EL (cell line): ENCODE measurements at regions not wholly inside any gene's neighbourhood (a gene's known extent, or its start where the extent isn't known, plus 50 kb on each side); places are given as distances from the start of the nearest gene placed in this dataset.
"Not testable (repeated sequence)": the region's sequence is repeated elsewhere in the genome, so short reads cannot be mapped to it uniquely, and the experiment has no call there.

Source experiments
- DNase-seq: peaks from one replicate; pipeline ENCODE4 v3.0.0-alpha.2; 2016

DNA sequence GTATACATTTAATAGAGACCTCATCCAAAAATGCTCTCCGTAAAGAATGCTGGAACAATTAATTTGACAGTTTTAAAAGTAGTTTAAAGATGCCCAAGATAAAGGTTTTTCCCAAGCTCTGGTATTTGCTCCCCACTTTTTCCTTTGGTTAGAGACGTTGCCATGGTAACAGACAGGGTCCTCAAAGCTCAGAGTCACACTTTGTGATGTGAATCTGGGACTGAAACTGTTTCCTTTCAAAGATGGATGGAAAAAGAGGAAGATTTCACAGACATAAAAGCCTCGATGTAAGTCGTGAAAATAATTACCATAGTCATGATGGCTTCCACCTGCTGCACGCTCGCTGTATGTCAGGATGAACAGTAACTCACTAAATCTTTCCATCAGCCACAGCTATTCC, 229.5 kb downstream of the MSX2 start:
- DNase-seq = no peak

DNA sequence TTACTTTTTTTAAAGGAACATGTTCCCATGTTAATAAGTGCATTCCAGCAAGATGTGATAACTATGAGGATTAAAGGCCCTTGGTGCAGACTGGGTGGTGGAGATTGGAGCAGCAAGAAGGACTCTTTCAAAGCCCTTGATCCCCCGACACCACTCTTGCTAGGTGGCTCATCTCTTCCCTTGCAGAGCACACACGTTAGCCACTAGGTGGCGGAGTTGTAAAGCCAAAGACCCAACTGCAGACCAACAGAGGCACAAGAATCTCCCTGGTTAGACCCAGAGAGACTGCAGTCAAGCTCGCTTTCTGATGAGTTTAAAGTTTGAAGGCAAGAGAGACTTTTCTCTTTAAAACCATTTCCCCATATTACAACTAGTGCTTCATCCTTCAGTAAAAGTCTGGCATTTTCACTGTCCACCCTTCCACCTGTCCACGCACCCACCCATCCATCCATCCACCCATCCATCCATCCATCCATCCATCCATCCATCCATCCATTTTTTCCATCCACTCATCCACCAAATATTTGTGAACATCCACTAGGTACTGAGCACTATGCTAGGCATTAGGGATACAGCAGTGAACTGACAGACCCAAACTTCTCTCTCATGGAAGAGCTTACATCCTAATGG, 226.9 kb downstream of the MSX2 start:
- peak; percentile 70 for DNase-seq

DNA sequence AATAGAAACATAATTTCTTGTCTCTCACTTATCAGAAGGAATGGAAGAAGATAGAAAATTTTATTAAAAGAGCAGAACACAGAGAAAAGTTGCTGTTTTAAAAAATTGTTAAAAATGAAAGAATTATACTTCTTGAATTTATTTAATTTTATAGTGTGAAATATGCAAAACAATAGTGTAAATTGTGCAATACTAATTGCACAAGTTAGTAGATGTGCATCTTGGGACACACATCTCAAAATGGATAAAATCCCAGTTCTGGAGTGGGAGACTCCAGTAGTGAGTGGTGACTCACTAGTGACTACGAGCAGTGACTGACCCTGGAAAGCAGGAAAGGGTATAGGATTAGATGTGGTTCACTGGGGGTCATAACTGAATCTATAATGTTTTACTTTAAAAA, 223.2 kb downstream of the MSX2 start:
- no peak for DNase-seq

DNA sequence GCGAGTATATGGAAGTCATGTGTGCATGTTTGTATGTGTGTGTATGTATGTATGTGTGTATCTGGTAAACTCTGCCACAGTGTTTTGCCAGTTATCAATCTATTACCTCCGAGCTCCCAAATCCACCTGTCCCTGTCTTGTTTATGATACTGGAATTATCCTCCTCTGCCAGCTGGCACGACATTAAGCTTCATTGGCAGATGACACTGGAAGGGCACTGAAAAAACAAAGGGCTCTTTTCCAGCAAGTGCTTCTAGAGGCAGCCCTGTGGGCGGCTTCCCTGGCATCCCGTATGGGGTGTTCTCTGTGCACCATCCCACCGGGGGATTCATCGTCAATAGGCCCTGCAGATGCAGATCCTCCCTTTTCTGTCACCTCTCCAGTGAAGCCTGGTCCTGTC, 221.5 kb downstream of the MSX2 start:
- no peak for DNase-seq

DNA sequence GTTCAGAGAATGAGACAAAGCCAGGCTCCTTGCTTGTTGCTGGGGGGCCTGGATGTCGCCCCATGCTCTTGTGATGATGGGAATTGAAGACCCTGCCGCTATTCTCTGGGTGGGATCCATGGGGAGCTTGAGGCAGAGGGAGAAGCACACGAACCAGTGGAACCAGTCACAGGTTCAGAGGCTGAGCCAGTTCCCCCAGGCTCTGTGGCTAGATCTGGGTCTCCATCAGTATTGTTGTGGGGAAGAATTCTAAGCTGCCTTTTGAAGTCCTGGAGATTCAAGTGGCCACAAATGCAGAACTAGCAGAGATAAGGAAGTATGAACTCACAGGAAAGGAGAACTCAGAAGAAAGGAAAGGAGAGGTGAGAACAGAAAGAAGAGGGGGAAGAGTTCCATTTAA, 219.4 kb downstream of the MSX2 start:
- DNase-seq = no peak

DNA sequence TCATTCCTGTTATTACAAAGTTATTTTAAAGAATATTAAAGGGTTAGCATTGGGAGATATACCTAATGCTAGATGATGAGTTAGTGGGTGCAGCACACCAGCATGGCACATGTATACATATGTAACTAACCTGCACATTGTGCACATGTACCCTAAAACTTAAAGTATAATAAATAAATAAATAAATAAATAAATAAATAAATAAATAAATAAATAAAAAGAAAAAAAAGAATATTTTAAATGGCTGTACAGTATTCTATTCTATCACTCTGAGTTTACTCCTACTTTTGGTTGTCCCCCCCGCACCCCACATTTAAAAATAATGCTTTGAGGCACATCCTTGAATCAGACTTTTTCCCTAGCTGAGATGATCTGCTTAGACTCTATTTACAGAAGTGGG, 218.6 kb downstream of the MSX2 start:
- DNase-seq = not testable (repeated sequence)

DNA sequence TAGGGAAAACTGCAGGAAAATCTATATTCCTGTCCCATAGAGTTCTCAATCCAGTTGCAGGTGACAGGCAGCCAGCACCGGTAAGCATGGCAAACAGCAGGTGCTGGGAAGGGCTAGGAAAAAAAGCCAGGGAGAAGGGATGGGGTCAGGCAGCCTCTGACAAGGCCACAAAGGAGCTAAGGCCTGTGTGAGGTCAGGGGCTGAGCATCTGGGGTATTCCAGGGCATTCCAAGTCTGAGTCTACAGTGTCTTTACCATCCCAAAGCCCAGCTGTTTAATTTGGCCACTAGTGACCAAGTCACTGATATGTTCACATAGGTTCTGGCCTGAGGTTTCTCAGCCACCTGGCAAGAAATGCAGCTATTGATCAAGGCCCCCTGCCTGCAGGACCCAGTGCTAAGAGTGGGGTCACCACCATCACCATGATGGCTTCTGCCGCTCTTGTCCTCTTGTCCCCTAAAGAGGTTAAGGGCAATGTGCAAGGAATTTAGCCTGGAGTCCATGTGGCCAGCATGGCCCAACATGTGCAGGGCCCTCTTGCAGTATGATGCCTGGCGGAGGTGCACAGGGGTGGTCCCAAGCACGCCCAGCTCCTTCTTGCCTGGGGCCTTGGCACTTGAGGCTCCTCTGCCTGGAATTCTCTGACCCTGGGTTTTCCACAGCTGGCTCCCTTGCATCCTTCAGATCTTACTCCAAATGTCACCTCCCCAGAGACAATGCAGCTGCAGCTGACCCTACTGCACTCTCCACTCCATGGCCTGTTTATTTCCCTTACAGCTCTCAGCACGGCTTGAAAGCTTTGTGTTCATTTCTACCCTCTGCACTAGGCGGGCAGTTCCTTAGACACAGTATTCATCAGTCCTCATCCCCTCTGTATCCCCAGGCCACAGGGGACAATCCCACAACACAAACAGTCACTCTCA, 213.1 kb downstream of the MSX2 start:
- DNase-seq = no peak

DNA sequence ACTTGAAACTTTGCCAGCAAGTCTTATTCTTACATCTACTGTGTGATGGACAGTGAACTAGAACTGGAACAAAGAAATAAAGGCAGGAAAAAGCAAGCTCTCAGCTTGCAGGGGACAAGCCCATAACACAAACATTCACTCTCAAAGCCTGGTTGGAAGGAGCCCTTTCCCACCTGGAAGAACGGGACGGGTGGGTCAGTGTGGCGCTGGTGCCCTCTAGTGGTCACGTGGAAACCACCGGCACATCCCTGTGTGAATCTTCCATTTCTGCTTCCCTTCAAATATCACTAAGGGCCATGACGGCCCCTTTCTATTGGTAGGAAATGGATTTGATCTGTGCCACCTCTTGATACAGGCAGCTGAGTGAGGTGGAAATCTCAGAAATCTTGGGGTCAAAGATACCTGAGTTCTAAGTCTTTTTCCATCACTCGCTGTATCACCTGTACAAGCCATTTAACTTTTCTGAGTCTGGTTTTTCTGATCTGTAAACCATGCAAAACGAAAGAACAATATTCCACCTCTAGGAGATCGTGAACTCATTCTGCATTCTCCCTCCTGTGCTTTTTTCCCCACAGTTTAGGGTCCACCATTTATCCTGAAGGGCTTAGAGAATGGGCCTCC, 211.6 kb downstream of the MSX2 start:
- peak; percentile 49 for DNase-seq

DNA sequence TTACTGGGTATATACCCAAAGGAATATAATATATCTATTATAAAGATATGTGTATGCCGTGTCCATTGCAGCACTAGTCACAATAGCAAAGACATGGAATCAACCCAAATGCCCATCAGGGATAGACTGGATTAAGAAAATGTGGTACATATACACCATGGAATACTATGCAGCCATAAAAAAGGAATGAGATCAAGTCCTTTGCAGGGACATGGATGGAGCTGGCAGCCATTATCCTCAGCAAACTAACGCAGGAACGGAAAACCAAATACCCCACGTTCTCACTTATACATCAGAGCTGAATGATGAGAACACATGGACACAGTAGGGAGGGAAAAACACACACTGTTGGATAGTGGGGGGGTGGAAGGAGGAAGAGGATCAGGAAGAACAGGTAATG, 206.7 kb downstream of the MSX2 start:
- DNase-seq = not testable (repeated sequence)

DNA sequence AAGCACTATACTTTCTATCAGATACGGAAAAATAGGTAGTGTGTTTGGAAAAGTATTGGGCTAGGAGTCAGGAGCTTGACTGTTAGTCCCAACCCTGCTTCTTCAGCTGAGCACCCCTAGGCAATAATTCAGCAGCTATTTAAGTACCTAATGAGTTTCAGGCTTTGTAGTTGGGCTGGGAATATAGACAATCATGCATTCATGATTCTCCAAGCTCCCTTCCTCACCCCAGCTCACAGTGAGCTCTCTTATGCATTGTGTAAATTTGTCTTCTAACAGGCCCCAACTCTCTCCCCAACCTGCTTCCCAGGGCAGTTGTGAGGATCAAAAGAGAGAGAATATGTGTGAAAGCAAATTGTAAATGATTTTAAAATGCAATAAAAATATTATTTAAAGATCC, 201.2 kb downstream of the MSX2 start:
- DNase-seq = no peak

DNA sequence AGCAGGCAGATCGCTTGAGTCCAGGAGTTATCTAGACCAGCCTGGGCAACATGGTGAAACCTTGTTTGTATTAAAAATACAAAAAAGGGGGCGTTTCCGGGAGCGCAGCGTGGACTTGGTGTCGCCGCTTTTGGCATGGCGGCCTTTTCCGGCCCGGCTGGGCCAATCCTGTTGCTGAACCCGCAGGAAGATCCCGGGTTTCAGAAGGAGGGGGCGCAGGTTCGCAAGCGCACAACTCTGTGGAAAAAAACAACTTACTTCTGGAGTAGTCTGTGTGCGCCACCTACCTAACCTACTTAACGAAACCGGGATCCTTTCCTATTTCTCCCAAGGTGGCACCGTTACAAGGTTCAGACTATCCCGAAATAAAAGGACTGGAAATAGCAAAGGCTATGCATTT, 198.6 kb downstream of the MSX2 start:
- DNase-seq = no peak

DNA sequence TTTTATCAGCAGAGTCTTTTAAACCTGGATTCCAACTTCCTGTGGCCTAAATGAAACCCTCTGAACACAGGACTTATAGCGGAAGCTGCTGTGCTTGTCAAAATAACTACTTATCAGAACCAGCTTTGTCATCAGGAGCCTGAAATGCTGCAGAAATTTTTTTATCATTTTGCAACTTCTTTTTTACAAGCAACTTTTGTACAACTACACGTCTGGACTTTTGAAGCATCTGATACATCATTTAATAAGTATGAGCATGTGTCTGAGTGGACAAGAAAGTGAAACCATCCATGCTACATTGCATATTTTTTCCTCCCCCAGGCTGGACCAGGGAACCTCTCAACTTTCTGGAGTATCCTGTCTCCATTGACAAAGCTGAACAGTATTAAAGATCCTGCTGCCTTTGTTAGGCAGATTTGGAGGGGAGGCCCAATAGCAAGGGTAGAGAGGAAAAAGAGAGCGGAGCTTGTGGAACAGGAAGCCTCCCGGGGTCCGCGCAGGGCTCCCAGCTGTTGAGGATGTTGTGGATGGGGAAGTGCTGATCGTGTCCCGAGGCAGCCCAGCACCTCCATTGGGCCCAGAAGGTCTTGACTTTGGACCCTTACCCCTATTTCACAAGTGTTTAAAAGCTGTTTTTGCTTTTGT, 196.6 kb downstream of the MSX2 start:
- no peak for DNase-seq

DNA sequence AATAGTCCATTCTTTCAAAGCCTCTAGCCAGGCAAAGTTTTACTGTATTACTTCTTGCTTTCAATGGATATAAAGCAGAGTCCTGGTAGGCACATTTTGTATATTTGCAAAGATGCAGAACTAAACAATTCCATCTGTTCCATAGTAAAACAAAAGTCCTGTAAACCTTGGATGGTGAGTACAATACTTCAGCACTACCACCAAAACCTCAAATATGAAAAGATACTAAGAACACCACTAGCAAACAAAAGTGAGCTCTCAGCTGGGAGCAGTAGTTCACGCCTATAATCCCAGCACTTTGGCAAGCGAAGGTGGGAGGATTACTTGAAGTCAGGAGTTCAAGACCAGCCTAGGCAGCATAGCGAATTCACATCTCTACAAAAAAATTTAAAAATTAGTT, 195.0 kb downstream of the MSX2 start:
- no peak for DNase-seq

DNA sequence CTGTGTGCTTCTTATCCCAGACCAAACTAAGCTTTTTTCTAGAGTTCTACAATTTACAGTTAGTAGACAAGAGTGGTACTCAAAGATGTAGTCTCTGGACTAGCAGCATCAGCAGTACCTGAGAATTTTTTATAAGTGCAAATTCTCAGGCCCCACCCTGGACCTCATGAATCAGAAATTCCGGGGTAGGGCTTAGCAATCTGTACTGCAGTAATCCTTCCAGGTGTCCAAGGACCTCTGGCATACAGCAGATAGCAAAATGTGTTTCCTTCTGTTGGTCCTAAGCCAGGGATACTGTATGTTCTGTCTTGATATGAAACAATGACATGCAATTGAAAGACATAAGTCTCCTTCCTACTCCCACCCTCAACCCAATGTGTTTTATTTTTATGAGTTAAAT, 194.3 kb downstream of the MSX2 start:
- DNase-seq = no peak

DNA sequence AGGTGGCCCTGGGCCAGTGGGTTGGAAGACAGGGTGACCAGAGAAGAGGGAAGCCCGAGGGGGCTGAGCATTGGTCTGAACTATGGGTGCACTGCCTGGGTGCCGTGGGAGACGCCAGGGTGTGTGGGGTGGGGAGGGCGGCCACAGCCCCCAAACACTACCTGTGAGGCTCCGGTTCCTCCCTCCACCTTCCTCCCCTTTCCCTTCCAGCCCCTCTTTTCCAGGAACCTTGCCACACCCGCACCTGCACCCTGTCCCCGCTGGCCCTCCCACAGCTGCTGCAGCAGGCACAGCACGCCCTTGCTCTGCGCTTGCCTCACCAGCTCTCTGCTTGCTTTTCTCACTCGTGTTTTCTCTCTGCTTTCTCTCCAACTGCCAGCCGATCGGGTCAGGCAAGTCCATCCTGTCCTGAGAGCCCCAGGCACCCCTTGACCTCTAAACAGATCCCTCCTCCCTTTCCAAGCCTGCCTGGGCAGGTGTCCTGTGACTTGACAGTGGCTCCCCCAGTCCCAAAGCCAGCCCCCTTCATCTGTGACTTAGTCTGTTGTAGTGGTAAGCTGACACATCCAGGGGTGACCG, 193.7 kb downstream of the MSX2 start:
- no peak for DNase-seq

DNA sequence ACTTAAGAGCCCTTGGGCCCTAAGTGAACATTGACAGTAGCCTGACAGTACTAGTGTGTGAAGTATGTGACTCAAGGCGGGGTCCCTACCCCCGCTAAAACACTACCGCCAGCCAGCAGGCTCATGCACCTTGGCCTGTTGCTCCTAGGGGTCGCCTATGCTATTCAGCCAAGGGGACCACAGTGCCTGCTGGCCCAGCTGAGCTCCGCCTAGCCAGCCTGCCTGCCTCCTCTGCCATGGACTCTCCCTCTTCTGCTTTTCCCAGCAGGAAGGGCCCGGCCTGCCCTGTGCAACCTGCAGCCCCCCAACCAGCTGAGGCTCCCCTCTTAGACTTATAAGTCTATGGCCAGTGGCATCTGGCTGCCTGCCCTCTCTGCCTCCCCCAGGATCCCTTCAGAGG, 193.1 kb downstream of the MSX2 start:
- not testable (repeated sequence) for DNase-seq

DNA sequence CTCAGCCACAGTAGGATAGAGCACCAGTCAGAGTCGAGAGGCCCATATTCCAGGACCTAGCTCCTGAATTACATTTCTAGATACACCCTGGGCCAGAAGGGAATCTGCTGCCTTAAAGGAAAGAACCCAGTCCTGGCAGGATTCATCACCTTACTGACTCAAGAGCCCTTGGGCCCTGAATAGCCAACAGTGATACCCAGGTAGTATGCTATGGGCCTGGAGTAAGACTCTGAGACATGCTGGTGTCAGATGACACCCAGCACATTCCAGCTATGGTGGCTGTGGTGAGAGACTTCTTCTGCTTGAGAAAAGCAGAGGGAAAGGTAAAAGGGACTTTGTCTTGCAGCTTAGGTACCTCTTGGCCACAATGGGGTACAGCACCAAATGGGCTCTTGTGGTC, 192.5 kb downstream of the MSX2 start:
- not testable (repeated sequence) for DNase-seq

DNA sequence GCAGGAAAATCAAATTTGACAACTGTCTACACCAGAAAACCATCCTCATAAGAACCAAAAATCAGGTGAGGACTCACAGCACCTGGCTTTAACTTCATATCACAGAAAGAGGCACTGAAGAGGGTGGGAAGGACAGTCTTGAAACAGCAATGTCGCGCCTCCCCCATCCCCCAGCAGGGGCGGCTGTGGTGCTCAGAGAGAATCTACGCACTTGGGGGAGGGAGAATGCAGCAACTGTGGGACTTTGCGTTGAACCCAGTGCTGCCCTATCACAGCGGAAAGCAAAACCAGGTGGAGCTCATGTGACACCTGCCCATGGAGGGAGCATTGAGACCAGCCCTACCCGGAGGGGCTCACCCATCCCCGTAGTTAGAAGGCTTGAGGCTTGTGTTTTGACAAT, 191.8 kb downstream of the MSX2 start:
- DNase-seq = no peak

DNA sequence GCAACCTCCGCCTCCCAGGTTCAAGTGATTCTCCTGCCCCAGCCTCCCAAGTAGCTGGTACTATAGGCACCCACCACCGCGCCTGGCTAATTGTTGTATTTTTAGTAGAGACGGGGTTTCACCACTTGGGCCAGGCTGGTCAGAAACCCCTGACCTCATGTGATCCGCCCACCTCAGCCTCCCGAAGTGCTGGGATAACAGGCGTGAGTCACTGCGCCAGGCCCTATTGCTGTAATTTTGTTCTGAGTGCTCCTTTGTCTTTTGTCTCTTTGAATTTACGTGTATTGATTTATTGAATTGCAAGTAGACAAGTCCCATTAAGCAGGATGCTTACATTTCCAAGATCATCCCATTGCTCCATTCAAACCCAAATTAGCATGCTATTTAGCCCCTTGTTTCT, 186.7 kb downstream of the MSX2 start:
- no peak for DNase-seq

DNA sequence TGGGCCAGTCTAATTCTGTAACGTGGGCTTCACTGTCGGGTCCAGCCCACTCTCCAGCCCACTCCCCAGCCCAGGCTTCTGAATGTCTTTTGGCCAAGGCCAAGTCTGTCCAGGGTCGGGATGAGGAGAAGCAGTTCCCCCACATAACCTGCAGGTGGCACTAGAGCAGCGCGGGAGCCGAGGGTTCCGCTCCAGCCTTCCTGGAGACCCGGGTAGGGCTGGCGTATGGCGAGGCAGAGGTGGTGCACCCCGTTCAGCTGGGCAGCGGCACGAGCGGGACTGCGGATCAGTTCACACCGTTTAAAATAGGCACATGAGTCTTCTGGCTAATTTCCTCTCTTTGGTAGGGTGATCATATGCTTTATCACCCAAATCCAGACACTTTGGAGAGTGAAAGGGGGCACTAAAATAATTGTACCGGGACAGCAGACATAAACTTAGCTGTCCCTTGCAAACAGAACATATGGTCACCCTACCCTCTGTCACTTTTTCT, 185.9 kb downstream of the MSX2 start:
- DNase-seq = peak; percentile 63

DNA sequence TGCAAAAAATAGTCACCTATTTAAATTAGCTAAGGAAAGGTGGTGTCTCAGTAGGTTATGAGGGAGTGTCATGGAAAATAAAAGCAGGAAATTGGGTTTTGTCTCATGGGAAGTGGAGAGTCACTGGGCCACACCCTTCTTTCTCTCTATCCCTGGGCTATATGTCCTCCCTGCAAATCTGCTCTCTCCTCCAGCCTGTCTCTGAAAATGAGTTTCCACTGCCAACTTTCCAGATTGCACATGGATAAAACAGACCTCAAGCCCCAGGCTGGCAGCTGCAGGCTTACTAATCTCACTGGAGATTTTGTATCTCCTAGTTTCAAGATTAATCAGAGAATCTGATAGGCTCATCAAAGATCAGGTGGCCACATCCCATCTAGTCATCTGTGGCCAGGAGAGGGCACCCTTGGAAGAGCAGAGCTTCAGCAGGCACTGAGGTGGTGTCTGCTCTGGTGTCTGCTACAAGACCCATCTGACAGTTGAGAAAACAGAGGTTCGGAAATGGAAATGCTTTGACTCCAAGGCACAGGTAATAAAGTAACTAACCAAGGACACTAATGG, 178.9 kb downstream of the MSX2 start:
- no peak for DNase-seq

DNA sequence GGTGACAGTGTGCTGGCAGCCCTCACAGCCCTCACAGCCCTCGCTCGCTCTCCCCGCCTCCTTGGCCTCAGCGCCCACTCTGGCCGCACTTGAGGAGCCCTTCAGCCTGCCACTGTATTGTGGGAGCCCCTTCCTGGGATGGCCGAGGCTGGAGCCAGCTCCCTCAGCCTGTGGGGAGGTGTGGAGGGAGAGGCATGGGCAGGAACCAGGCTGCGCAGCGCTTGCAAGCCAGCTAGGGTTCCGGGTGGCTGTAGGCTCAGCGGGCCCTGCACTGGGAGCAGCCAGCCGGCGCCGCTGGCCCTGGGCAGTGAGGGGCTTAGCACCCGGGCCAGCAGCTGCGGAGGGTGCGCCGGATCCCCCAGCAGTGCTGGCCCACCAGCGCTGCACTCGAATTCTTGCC, 177.0 kb downstream of the MSX2 start:
- no peak for DNase-seq
